ENCODE measurements at regions not wholly inside any gene's neighbourhood (a gene's known extent, or its start where the extent isn't known, plus 50 kb on each side); places are given as distances from the start of the nearest gene placed in this dataset.

- DNase-seq, result no peak
These were observed 329.7 kb downstream of the MAFB start for GRCh38 chr20:40359131-40359912.

- DNase-seq, result no peak
These were observed 334.2 kb downstream of the MAFB start for GRCh38 chr20:40354880-40355279.

GRCh38 chr20:40343390-40343789 is 345.6 kb downstream of the MAFB start:
- DNase-seq, result no peak

GRCh38 chr20:40341561-40341960 is 347.5 kb downstream of the MAFB start:
- DNase-seq, result no peak

GRCh38 chr20:40339661-40340449 is 349.2 kb downstream of the MAFB start:
- DNase-seq, result no peak

GRCh38 chr20:40336533-40336932 is 352.5 kb downstream of the MAFB start:
- no peak for DNase-seq

GRCh38 chr20:40335901-40336351 is 353.1 kb downstream of the MAFB start:
- no peak for DNase-seq

- no peak for DNase-seq
These were observed 353.6 kb downstream of the MAFB start for GRCh38 chr20:40335437-40335836.

- no peak for DNase-seq
These were observed 355.4 kb downstream of the MAFB start for GRCh38 chr20:40333591-40333990.

- no peak for DNase-seq
These were observed 357.1 kb downstream of the MAFB start for GRCh38 chr20:40331807-40332560.

- no peak for DNase-seq
These were observed 357.8 kb downstream of the MAFB start for GRCh38 chr20:40331249-40331648.

- DNase-seq, result no peak
These were observed 359.7 kb downstream of the MAFB start for GRCh38 chr20:40329321-40329720.

- DNase-seq, result no peak
These were observed 362.3 kb downstream of the MAFB start for GRCh38 chr20:40326784-40327183.

- no peak for DNase-seq
These were observed 363.9 kb downstream of the MAFB start for GRCh38 chr20:40325006-40325568.

- no peak for DNase-seq
These were observed 365.7 kb downstream of the MAFB start for GRCh38 chr20:40323361-40323794.

GRCh38 chr20:40322941-40323340 is 366.1 kb downstream of the MAFB start:
- DNase-seq, result no peak

GRCh38 chr20:40320517-40321011 is 368.5 kb downstream of the MAFB start:
- no peak for DNase-seq

GRCh38 chr20:40319741-40320516 is 369.1 kb downstream of the MAFB start:
- no peak for DNase-seq

GRCh38 chr20:40319056-40319455 is 370.0 kb downstream of the MAFB start:
- DNase-seq, result no peak

- no peak for DNase-seq
These were observed 371.8 kb downstream of the MAFB start for GRCh38 chr20:40317156-40317790.

- no peak for DNase-seq
These were observed 374.8 kb downstream of the MAFB start for GRCh38 chr20:40314278-40314677.
